ENCODE measurements at regions not wholly inside any gene's neighbourhood (a gene's known extent, or its start where the extent isn't known, plus 50 kb on each side); places are given as distances from the start of the nearest gene placed in this dataset.

DNA sequence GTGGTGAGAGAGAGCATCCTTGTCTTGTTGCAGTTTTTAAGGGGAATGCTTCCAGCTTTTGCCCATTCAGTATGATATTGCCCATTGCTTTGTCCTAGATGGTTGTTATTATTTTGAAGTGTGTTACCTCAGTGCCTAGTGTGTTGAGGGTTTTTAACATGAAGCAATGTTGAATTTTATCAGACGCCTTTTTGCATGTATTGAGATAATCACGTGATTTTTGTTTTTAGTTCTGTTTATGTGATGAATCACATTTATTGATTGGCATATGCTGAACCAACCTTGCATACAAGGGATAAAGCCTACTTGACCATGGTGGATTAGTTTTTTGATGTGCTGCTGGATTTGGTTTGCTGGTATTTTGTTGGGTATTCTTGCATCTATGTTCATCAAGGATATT is 302.3 kb upstream of the G2E3 start:
- H3K27ac ChIP-seq, result no peak overlapping the region
- TF ChIP-seq, protein P1, sequence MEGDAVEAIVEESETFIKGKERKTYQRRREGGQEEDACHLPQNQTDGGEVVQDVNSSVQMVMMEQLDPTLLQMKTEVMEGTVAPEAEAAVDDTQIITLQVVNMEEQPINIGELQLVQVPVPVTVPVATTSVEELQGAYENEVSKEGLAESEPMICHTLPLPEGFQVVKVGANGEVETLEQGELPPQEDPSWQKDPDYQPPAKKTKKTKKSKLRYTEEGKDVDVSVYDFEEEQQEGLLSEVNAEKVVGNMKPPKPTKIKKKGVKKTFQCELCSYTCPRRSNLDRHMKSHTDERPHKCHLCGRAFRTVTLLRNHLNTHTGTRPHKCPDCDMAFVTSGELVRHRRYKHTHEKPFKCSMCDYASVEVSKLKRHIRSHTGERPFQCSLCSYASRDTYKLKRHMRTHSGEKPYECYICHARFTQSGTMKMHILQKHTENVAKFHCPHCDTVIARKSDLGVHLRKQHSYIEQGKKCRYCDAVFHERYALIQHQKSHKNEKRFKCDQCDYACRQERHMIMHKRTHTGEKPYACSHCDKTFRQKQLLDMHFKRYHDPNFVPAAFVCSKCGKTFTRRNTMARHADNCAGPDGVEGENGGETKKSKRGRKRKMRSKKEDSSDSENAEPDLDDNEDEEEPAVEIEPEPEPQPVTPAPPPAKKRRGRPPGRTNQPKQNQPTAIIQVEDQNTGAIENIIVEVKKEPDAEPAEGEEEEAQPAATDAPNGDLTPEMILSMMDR (IDR thresholded peaks at IDR 0.05), result no peak
- no peak for TF ChIP-seq ZFX (IDR thresholded peaks at IDR 0.05; ENCODE audit: borderline replicate concordance)

DNA sequence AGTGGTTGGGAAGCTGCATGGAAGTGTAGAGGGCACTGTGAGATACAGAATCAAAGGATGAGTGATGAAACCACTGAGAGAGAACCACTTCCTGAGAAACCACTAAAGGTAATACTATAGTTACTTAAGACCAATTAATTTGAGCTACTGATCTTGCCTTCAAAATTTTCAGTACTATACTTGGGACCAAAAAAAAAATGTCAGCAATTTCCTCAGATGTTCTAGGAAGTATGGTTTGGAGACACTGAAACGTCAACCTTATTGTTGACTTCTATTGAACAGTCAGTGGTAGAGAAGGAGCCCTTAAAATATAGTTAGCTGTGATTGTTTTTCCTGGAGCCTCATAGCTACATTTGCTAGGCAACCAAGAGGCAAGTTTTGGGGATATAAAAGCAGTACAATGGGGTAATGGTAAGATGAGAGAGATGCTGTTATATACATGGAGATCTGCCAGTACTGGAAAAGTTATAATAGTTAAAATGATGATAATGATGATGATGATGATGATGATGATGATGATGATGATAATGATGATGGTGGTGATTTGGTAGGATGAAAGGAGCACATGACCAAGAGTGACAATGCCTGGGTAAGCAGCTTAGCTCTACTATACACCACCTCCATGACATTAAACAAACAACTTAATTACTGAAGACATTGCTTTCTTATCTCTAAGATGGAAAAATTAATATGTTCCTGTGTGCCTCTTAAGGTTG is 300.9 kb upstream of the G2E3 start:
- H3K27ac ChIP-seq, result no peak overlapping the region
- no peak for TF ChIP-seq ZFX (IDR thresholded peaks at IDR 0.05; ENCODE audit: borderline replicate concordance)
- TF ChIP-seq, protein P1 (IDR thresholded peaks at IDR 0.05), result no peak

DNA sequence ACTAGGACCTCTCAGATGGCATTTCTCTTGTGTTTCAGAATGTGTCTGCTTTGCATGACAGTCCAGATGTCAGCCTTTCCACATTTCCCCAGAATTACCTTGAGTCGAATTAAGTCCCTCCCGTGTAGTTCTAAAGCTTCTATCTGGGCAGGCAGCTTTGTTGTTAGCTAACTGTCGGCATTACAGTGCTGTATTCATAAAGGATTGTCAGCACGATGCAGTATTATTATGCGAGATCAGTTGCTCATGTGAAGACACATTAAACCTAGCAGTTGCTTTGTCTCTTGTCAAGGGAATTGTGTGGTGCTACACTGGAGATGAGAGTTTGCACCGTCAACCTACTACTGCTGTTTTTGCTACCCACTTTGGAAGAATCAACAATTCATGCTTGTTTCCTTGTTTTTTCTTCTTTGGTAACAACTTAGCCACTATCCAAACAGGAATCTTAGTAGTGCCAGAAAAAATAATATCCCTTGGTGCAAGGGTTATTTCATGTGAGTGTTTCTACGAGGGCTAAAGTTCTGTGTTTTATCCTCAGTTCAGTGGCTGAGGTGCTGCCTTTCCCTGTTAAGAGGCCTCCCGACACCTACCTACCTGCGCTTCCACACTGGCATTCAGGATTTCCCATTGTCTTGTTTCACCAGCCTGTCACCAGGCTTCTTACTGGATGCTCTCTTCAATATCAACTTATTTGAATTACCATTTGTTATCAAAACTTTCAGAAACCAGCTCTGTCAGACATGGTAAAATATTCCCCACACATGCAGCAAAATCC is 297.9 kb upstream of the G2E3 start:
- TF ChIP-seq, protein P1 (IDR thresholded peaks at IDR 0.05), result no peak
- no peak for TF ChIP-seq ZFX (IDR thresholded peaks at IDR 0.05; ENCODE audit: borderline replicate concordance)
- H3K27ac ChIP-seq, result no peak overlapping the region

DNA sequence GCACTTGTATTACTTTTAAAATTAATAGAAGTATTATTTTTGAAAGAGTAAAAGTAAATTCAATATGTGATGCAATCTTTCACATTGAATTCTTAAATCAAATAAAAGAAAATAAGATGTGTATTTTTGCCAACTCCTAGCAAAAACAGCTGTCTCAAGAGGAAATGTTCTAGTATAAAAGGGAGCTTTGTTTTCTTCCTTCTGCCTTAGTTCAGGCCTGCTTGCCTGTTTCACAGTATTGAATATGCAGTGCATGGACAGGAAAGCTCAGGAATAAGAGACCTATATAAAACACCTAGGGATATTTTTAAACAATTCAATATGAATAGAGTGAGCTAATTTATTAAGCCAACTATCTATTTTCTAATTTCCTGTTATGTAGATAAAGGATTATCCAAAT is 294.8 kb upstream of the G2E3 start:
- no peak overlapping the region for H3K27ac ChIP-seq
- TF ChIP-seq, protein P1 (IDR thresholded peaks at IDR 0.05), result no peak
- no peak for TF ChIP-seq ZFX (IDR thresholded peaks at IDR 0.05; ENCODE audit: borderline replicate concordance)

DNA sequence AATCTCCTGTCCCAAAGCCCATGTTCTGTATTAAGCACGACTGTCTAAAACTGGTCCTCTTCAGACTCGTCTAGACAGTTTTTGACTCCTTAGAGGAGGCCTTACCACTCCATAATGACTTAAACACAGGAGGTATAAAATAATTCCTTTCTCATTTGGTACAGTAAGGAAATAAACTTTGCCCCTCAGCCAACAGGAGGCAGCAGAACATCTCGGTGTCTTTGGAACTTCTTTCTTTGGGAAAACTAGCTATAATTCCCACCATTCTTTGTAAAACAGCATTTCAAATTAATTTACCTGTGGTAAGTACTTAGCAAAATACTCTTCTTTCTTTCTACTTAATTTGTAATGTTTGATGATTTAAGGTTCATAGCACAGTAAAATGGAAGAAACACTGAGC is 292.7 kb upstream of the G2E3 start:
- H3K27ac ChIP-seq, result no peak overlapping the region
- TF ChIP-seq, protein P1 (IDR thresholded peaks at IDR 0.05), result no peak
- TF ChIP-seq ZFX (IDR thresholded peaks at IDR 0.05; ENCODE audit: borderline replicate concordance), result no peak

DNA sequence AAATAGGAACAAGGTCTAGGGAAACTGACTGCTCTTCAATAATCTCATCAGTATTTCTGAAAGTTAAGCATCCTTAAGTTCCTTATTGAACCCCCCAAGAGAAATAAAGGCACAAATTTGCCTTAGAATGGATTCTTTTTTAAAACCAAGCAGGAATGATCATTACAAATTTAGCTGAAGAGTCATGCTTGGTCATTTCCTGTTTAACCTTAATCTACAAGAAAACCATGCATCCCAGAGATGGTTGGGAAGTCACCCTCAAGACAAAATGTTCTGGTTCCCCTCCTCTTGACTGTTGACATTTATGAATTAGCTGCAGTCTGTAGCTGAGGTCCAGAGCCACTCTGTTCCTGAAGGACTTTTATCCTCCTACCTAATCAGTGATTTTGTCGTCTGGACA is 291.8 kb upstream of the G2E3 start:
- TF ChIP-seq, protein P1 (IDR thresholded peaks at IDR 0.05), result no peak
- TF ChIP-seq ZFX (IDR thresholded peaks at IDR 0.05; ENCODE audit: borderline replicate concordance), result no peak
- no peak overlapping the region for H3K27ac ChIP-seq
